PC-9 (cell line): ENCODE measurements at regions not wholly inside any gene's neighbourhood (a gene's known extent, or its start where the extent isn't known, plus 50 kb on each side); places are given as distances from the start of the nearest gene placed in this dataset.

Experiments
- BruUV-seq: library from RNA; stranded (reverse); fragments of 400-500 nt; replicated peaks from 2 replicates; lab custom pipeline; 2021; lab: Mats Ljungman, UMichigan
- CTCF ChIA-PET: fragments of 300-600 bp; sonication (Branson Sonifier 250); formaldehyde crosslinking; loops from one replicate; lab custom pipeline; 2022; ENCODE audit warnings: antibody characterized with exemption; lab: Charles Lee
- POLR2A ChIA-PET: fragments of 300-600 bp; sonication (Branson Sonifier 250); formaldehyde crosslinking; loops from one replicate; lab custom pipeline; 2022; ENCODE audit warnings: antibody characterized with exemption; ENCODE audit not compliant: unreplicated experiment; lab: Charles Lee
- DNase-seq, 2 experiments: peaks; one replicate each; pipeline versions ENCODE4 v3.0.0 to v3.0.0-alpha.2; 2015 to 2022; ENCODE audit warnings: mixed read lengths in 1 of 2
- H2AFZ ChIP-seq: fragments of 200-600 bp; sonication (generic); 2 replicates; pipeline ENCODE4 v1.8.1; 2017; ENCODE audit warnings: antibody characterized with exemption
- H3F3A ChIP-seq: fragments of 200-600 bp; sonication (generic); 2 replicates; pipeline ENCODE4 v1.8.1; 2017; ENCODE audit warnings: antibody characterized with exemption, mild to moderate bottlenecking, low read depth; ENCODE audit not compliant: insufficient read depth
- H3K27ac ChIP-seq: fragments of 200-600 bp; sonication (generic); 2 replicates; pipeline ENCODE4 v1.6.1; 2016; ENCODE audit warnings: mixed run types
- H3K27me3 ChIP-seq: fragments of 200-600 bp; sonication (generic); 2 replicates; pipeline ENCODE4 v1.6.1; 2016; ENCODE audit warnings: low read depth, mixed run types; ENCODE audit not compliant: insufficient read depth
- H3K36me3 ChIP-seq: fragments of 200-600 bp; sonication (generic); 2 replicates; pipeline ENCODE4 v1.6.1; 2016; ENCODE audit warnings: low read depth, mixed run types
- H3K4me1 ChIP-seq: fragments of 200-600 bp; sonication (generic); replicated peaks from 2 replicates; pipeline ENCODE4 v1.6.1; 2016; ENCODE audit warnings: mixed run types; ENCODE audit not compliant: insufficient read depth
- H3K4me2 ChIP-seq: fragments of 200-600 bp; sonication (generic); 2 replicates; pipeline ENCODE4 v1.6.1; 2017; ENCODE audit warnings: mixed run types
- H3K4me3 ChIP-seq: fragments of 200-600 bp; sonication (generic); 2 replicates; pipeline ENCODE4 v1.6.1; 2016; ENCODE audit warnings: mixed run types
- H3K79me2 ChIP-seq: fragments of 200-600 bp; sonication (generic); 2 replicates; pipeline ENCODE4 v1.6.1; 2017; ENCODE audit warnings: low read depth, mixed run types
- H3K9me2 ChIP-seq: fragments of 200-600 bp; sonication (generic); 2 replicates; pipeline ENCODE4 v1.8.1; 2017; ENCODE audit warnings: mild to moderate bottlenecking; ENCODE audit not compliant: insufficient read depth
- H3K9me3 ChIP-seq: fragments of 200-600 bp; sonication (generic); 2 replicates; pipeline ENCODE4 v1.8.1; 2016; ENCODE audit warnings: low read depth; ENCODE audit not compliant: insufficient read depth
- H4K20me1 ChIP-seq: fragments of 200-600 bp; sonication (generic); 2 replicates; pipeline ENCODE4 v1.8.1; 2017; ENCODE audit not compliant: insufficient read depth
- CTCF ChIP-seq: fragments of 200-600 bp; sonication (generic); conservative IDR thresholded peaks from 2 replicates; pipeline ENCODE4 v1.6.1; 2017; ENCODE audit warnings: mixed run types, antibody characterized with exemption, mild to moderate bottlenecking, moderate library complexity
- EZH2 ChIP-seq: fragments of 200-600 bp; sonication (generic); IDR thresholded peaks from 2 replicates; pipeline ENCODE4 v1.8.0; 2017; ENCODE audit warnings: antibody characterized with exemption, low read depth
- intact Hi-C: fragments of 100-400 bp; cut with micrococcal nuclease; formaldehyde crosslinking; loops from one replicate; pipeline ENCODE4 v1.10.0; 2022; ENCODE audit not compliant: unreplicated experiment

- no peak for DNase-seq
Measured at GRCh38 chr10:6811153-6811552, 231.1 kb upstream of the PRKCQ start.

DNA sequence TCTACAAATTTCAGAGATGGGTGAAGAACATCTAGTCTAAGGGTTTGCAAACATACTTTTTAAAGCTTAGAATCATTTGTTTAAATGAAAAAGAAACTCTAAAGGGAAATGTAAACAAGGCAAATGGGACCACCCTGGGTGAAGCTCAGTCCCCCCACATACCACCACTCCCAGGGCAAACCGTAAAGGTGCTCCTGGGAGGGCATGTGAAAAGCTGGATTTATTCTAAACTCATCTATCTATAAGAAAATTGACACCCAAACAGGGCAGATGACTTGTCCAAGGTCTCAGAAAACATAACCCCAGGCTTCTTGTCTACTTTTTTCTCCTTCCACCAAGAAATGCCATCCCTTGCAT, 223.3 kb upstream of the PRKCQ start:
- POLR2A ChIA-PET, result no interaction called here
- Histone ChIP-seq H3K4me3 (no peak overlapping the region), H2AFZ (no peak overlapping the region), H3K9me3 (no peaks in the 10 kb centered on the region), H3K79me2 (no peaks in the 10 kb centered on the region), H3K36me3 (no peaks in the 10 kb centered on the region), H3F3A (no peaks in the 10 kb centered on the region), H4K20me1 (no peaks in the 10 kb centered on the region), H3K4me2 (no peak overlapping the region), H3K27ac (no peak overlapping the region), H3K9me2 (no peaks in the 10 kb centered on the region), H3K4me1 (no peaks in the 10 kb centered on the region), H3K27me3 (no peaks in the 10 kb centered on the region)
- DNase-seq, result no peak
- CTCF ChIA-PET, result no interaction called here
- TF ChIP-seq EZH2 (no peak), CTCF (no peak)
- BruUV-seq, result no TSS peak
- intact Hi-C loops, result no loop called here

More at GRCh38 chr10:6811153-6811552, 231.1 kb upstream of the PRKCQ start:
- Histone ChIP-seq H3K4me1 (no peaks in the 10 kb centered on the region), H4K20me1 (no peaks in the 10 kb centered on the region), H3K9me3 (no peaks in the 10 kb centered on the region), H3K27ac (no peak overlapping the region), H2AFZ (no peak overlapping the region), H3F3A (no peaks in the 10 kb centered on the region), H3K4me3 (no peak overlapping the region), H3K36me3 (no peaks in the 10 kb centered on the region), H3K79me2 (no peaks in the 10 kb centered on the region), H3K9me2 (no peaks in the 10 kb centered on the region), H3K4me2 (no peak overlapping the region), H3K27me3 (no peaks in the 10 kb centered on the region)
- TF ChIP-seq CTCF (no peak), EZH2 (no peak)
- POLR2A ChIA-PET, result no interaction called here
- CTCF ChIA-PET, result no interaction called here
- no TSS peak for BruUV-seq
- intact Hi-C loops, result no loop called here

GRCh38 chr10:6802759-6803426, 222.8 kb upstream of the PRKCQ start:
- Histone ChIP-seq H3K4me2 (no peak overlapping the region), H3F3A (no peaks in the 10 kb centered on the region), H3K9me3 (no peaks in the 10 kb centered on the region), H4K20me1 (no peaks in the 10 kb centered on the region), H3K27ac (no peak overlapping the region), H2AFZ (no peak overlapping the region), H3K4me3 (no peak overlapping the region), H3K4me1 (no peaks in the 10 kb centered on the region), H3K9me2 (no peaks in the 10 kb centered on the region), H3K27me3 (no peaks in the 10 kb centered on the region), H3K79me2 (no peaks in the 10 kb centered on the region), H3K36me3 (no peaks in the 10 kb centered on the region)
- POLR2A ChIA-PET, result no interaction called here
- intact Hi-C loops, result no loop called here
- DNase-seq, result no peak
- TF ChIP-seq EZH2 (no peak), CTCF (no peak)
- CTCF ChIA-PET, result no interaction called here
- BruUV-seq, result no TSS peak
